ENCODE measurements at regions not wholly inside any gene's neighbourhood (a gene's known extent, or its start where the extent isn't known, plus 50 kb on each side); places are given as distances from the start of the nearest gene placed in this dataset.

- intact Hi-C loops (cut with DNase I), result no loop called here
- DNase-seq, result no peak
Observed at GRCh38 chr11:104370478-104370877, 206.5 kb upstream of the PDGFD start.

GRCh38 chr11:104369761-104370160 is 205.8 kb upstream of the PDGFD start:
- intact Hi-C loops (cut with DNase I), result no loop called here
- DNase-seq, result no peak

GRCh38 chr11:104366321-104366734 is 202.4 kb upstream of the PDGFD start:
- peak in 3 of 10 donors; percentile 52 to 76 (median 63) for DNase-seq
- intact Hi-C loops (cut with DNase I), result no loop called here

GRCh38 chr11:104365676-104366075 is 201.7 kb upstream of the PDGFD start:
- intact Hi-C loops (cut with DNase I), result no loop called here
- DNase-seq, result no peak

- DNase-seq, result no peak
- intact Hi-C loops (cut with DNase I), result no loop called here
Observed at GRCh38 chr11:104361975-104362374, 198.0 kb upstream of the PDGFD start.

- intact Hi-C loops (cut with DNase I), result no loop called here
- DNase-seq, result no peak
Observed at GRCh38 chr11:104352036-104352435, 188.1 kb upstream of the PDGFD start.

- intact Hi-C loops (cut with DNase I), result no loop called here
- no peak for DNase-seq
Observed at GRCh38 chr11:104343578-104343977, 179.6 kb upstream of the PDGFD start.

DNA sequence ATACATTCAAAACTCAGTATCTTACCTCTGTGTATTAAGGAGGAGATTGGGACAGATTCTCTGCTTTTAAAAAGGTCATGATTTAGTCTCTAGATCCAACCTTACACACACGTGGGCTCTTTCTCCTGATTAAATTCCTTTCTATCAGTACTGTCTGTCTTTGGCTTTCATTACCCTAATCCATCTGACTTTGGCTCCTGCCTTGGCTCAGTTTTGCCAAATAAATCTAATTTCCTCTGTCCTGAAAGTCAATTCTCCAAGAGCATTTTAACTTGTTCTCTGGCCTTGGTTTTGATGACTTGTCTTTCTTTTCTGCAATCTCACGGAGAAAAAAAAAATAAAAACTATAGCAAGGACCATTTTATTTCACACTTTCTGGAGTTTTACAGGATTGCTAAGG is 176.6 kb upstream of the PDGFD start:
- intact Hi-C loops (cut with DNase I), result no loop called here
- no peak for DNase-seq

DNA sequence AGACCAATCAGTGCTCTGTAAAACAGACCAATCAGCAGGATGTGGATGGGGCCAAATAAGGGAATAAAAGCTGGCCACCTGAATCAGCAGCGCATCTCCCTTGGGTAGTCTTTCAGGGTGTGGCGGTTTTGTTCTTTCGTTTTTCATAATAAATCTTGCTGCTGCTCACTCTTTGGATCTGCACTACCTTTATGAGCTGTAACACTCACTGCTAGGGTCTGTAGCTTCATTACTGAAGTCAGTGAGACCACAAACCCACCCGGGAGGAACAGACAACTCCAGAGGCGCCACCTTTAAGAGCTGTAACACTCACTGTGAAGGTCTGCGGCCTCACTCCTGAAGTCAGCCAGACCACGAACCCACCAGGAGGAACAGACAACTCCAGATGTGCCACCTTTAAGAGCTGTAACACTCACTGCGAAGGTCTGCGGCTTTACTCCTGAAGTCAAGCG is 175.5 kb upstream of the PDGFD start:
- intact Hi-C loops (cut with DNase I), result no loop called here
- no peak for DNase-seq

DNA sequence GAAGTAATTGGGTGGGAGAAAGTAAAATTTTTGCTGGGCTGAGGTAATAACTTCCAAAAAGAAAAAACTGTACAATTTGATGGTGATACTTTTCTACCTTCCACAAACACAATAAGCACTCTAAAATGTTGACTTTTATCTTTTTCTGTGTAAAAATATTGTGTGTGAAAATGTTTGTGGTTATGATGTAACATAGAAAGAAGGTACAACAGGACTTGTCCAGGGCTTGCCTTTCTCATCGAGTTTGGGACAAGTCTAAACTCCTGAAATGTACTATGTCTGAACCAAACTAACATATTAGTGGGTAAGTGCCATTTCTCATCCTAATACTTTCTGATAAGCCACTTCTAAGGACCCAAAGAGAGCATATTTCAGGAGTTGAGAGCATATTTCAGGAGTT is 174.2 kb upstream of the PDGFD start:
- intact Hi-C loops (cut with DNase I), result no loop called here
- no peak for DNase-seq

DNA sequence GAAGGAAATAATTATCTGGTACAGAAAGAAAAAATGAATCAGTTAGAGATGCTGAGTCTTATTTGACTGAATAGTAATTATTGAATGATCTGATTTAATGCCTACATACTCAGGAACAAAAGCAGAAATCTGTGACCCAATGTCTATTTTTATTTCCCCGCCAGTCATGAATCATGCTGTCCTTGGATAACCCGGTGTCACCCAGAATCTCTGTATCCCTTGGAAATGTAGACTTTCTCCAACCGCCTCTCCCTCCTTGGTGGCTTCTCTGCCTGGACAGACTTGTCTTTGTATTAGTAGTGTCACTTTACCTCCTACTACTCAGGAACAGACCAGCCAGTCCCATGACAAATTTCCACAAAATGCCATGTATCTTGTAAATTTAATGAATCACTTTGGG is 173.3 kb upstream of the PDGFD start:
- intact Hi-C loops (cut with DNase I), result no loop called here
- DNase-seq, result no peak

DNA sequence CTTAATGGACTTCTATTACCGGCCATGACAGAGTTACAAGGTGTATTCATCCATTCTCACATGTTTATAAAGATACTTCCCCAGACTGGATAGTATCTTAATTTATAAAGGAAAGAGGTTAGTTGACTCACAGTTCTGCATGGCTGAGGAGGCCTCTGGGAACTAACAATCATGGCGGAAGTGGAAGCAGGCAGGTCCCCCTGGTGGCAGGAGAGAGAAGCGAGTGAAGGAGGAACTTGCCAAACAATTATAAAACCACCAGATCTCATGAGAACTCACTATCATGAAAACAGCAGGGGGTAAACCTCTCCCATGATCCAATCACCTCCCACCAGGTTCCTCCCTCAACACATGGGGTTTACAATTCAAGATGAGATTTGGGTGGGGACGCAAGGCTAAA is 170.0 kb upstream of the PDGFD start:
- intact Hi-C loops (cut with DNase I), result no loop called here
- no peak for DNase-seq

- DNase-seq, result peak in 3 of 10 donors; percentile 5 to 22 (median 8)
- intact Hi-C loops (cut with DNase I), result no loop called here
Observed at GRCh38 chr11:104332110-104332509, 168.2 kb upstream of the PDGFD start.

DNA sequence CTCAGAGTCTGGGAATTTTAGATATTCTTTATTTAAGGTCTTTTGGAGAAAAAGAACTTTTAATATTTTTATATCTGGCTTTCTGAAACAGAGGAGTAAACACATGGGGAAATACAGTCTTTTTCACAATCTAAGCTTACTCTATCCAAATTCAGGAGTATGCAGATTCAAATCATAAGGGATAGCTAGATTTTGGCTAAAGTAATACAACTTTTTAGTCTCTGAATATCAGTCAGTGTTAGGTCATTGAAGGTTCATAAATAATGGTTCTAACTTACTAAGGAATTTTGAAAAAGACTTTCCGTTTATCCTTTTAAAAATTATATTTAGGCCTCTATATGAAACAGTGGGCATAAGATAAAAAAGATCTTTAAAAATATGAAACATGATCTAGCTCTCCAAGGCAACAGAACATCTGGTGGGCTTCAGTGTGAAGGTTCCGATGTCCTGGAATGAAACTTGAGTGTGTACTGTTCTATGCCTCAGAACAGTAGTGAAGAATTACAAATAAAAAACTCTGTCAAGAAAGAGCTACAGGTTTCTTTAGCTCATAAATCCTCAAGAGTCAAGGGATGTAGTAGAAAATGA is 165.2 kb upstream of the PDGFD start:
- no peak for DNase-seq

DNA sequence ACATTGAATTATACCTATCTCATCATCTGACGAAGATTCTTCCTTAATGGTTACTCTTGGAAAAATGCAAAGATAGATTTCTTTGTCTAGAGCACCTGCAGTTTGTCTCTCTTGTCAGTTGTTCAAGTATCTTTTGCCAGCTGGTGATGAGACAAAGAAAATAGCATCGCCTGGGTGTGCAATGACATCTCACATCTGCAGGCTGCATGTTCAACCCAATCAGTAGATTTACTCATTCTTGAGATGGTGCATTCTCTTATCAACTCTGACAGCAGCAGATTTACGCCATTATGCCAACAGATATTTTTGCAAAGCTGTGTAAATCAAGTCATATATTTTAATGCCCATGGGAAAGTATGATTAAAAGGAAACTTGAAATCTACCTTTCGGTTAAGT is 164.6 kb upstream of the PDGFD start:
- intact Hi-C loops (cut with DNase I), result no loop called here
- DNase-seq, result no peak

More for the DNA sequence above, 165.2 kb upstream of the PDGFD start:
- intact Hi-C loops (cut with DNase I), result no loop called here

- no peak for DNase-seq
- intact Hi-C loops (cut with DNase I), result no loop called here
Observed at GRCh38 chr11:104327861-104328511, 164.0 kb upstream of the PDGFD start.

GRCh38 chr11:104325093-104325492 is 161.1 kb upstream of the PDGFD start:
- intact Hi-C loops (cut with DNase I), result no loop called here
- no peak for DNase-seq

- DNase-seq, result no peak
- intact Hi-C loops (cut with DNase I), result no loop called here
Observed at GRCh38 chr11:104324276-104324675, 160.3 kb upstream of the PDGFD start.

DNA sequence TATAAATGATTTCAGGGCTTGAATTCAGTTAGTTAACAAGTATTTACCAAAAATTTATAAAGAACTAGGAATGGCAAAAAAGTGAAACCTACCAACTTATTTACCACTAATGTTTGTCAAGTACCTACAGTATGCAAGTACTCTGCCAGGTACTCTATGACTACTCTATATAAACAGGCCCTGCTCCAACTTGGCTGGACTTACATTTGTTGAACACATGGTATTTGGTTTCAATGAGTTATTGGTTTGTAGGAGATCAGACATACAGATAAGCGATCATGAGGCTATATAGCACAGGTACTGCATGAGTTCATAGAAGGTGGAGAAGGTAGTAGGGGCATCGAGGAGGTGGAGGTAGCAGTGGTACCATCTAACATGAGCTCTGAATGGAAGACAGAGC is 159.9 kb upstream of the PDGFD start:
- intact Hi-C loops (cut with DNase I), result no loop called here
- no peak for DNase-seq

- no peak for DNase-seq
- intact Hi-C loops (cut with DNase I), result no loop called here
Observed at GRCh38 chr11:104322696-104323095, 158.7 kb upstream of the PDGFD start.

DNA sequence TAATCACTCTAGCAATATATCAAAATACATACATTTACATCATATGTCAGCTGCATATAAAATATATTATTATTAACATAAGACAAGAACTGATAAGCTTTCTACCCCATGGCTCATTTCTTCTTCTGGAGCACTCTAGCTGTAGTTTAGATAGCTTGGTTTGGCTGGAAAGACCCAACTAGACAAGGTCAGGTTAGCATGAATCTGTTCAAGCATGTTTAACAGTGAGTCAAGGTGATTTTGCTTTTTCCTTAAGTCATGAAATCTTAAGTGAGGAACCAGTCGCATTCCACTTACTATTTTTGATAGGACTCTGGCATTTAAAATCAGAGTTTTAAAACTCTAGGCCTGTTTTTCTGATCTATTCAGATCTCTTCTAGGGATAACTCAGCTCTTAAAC is 157.0 kb upstream of the PDGFD start:
- no peak for DNase-seq
- intact Hi-C loops (cut with DNase I), result no loop called here

DNA sequence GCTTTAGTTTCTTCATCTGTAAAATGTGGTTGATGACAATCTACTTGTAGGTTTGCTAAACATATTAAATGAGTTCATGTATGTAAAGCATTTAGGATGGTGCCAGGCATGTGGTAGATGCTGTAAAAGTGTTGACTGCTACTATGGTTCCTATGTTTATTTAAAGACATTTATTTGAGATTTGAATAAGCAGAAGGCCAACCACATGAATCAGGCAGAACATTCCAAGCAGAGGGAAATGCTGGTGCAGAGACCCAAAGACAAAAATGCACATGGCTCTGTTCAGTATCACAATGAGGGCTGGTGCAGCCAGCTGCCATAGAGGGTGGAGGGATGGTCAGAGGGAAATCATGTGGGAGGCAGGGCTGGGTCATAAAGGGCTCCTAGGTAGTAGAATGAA is 156.2 kb upstream of the PDGFD start:
- intact Hi-C loops (cut with DNase I), result no loop called here
- DNase-seq, result no peak

DNA sequence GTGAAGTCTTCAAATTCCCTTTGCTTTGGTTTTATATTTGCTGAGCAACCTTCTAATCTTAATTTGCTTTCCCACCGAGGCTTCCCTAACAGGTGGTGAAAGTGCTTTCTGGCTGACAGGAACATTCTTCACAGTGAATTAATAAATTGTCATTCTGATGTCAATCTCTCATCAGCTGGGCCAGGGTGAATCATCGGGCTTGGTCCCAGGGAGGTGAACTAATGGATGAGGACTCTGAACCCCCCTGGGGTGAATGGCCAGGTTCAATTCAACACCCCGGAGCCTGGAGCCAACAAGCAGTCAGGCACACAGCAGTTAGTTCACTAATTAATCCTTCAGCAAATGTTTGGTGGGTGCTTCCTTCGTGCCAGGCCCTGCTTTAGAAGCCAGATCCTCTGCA is 155.4 kb upstream of the PDGFD start:
- DNase-seq, result no peak
- intact Hi-C loops (cut with DNase I), result no loop called here

Data from posterior cingulate gyrus (tissue), 11 donors.